GM12878 (cell line): ENCODE measurements at regions not wholly inside any gene's neighbourhood (a gene's known extent, or its start where the extent isn't known, plus 50 kb on each side); places are given as distances from the start of the nearest gene placed in this dataset.

Experiments
- ATAC-seq: fragments of 200-7000 bp; cut with Tn5 transposase; 3 replicates; pipeline ENCODE4 v1.9.1; 2020; ENCODE audit warnings: mild to moderate bottlenecking, moderate library complexity
- BruUV-seq: library from RNA; stranded (reverse); fragments of 400-500 nt; replicated peaks from 2 replicates; lab custom pipeline; 2021; lab: Mats Ljungman, UMichigan
- CTCF ChIA-PET: fragments of 300-600 bp; sonication (Branson Sonifier 250); formaldehyde crosslinking; extraction: SDS; loops from one replicate; lab custom pipeline; 2021; ENCODE audit warnings: inconsistent platforms; lab: Yijun Ruan, JAX
- POLR2A ChIA-PET: fragments of 350-600 bp; formaldehyde crosslinking; extraction: SDS; loops from one replicate; lab custom pipeline; 2021; ENCODE audit warnings: inconsistent platforms; lab: Charles Lee
- RAD21 ChIA-PET: fragments of 300-600 bp; sonication (Branson Sonifier 250); formaldehyde crosslinking; loops from one replicate; lab custom pipeline; 2023; ENCODE audit warnings: antibody characterized with exemption; ENCODE audit not compliant: unreplicated experiment; lab: Charles Lee
- SMC1A ChIA-PET: fragments of 300-600 bp; sonication (Branson Sonifier 250); formaldehyde crosslinking; loops from one replicate; lab custom pipeline; 2023; ENCODE audit not compliant: unreplicated experiment, uncharacterized antibody; lab: Charles Lee
- DNase-seq: peaks from one replicate; pipeline ENCODE4 v3.0.0-alpha.2; 2011; ENCODE audit warnings: low read depth, low spot score
- FAIRE-seq: peaks from 3 replicates; lab custom pipeline; 2011; peaks lifted over from hg19 to GRCh38; lab: Jason Lieb, UNC
- H2AFZ ChIP-seq: 2 replicates; pipeline ENCODE4 v1.6.0; 2011; ENCODE audit warnings: low read depth, low read length, control low read depth; ENCODE audit not compliant: control insufficient read depth
- H3K27ac ChIP-seq: 2 replicates; pipeline ENCODE4 v1.5.1; 2011; ENCODE audit warnings: control low read depth; ENCODE audit not compliant: control insufficient read depth, insufficient read depth
- H3K27me3 ChIP-seq, 2 experiments: replicated peaks in 1 of 2; 2 replicates each; pipeline versions ENCODE4 v1.6.0 to v1.6.1; 2011; ENCODE audit warnings: low read length in 1 of 2; ENCODE audit not compliant: control insufficient read depth in 2 of 2, insufficient read depth in 2 of 2
- H3K36me3 ChIP-seq, 2 experiments: 2 replicates each; pipeline ENCODE4 v1.5.1; 2011; ENCODE audit warnings: low read length in 1 of 2; ENCODE audit not compliant: control insufficient read depth in 2 of 2, insufficient read depth in 2 of 2
- H3K4me1 ChIP-seq: 2 replicates; pipeline ENCODE4 v1.6.1; 2011; ENCODE audit warnings: mild to moderate bottlenecking, low read length, moderate library complexity, mixed read lengths; ENCODE audit not compliant: control insufficient read depth, insufficient read depth
- H3K4me2 ChIP-seq: 2 replicates; pipeline ENCODE4 v1.6.0; 2011; ENCODE audit warnings: control low read depth; ENCODE audit not compliant: control insufficient read depth, insufficient read depth
- H3K4me3 ChIP-seq: fragments of 200-600 bp; sonication (generic); 2 replicates; pipeline ENCODE4 v1.5.1; 2016
- H3K79me2 ChIP-seq: 2 replicates; pipeline ENCODE4 v1.6.0; 2011; ENCODE audit warnings: low read length; ENCODE audit not compliant: control insufficient read depth, insufficient read depth
- H3K9ac ChIP-seq: 2 replicates; pipeline ENCODE4 v1.8.0; 2011; ENCODE audit warnings: low read length, control low read depth, mixed read lengths; ENCODE audit not compliant: control insufficient read depth, insufficient read depth
- H3K9me3 ChIP-seq: replicated peaks from 3 replicates; pipeline ENCODE4 v1.5.1; 2011; ENCODE audit warnings: mild to moderate bottlenecking, low read length; ENCODE audit not compliant: control insufficient read depth, insufficient read depth
- H4K20me1 ChIP-seq: 2 replicates; pipeline ENCODE4 v1.6.0; 2011; ENCODE audit not compliant: control insufficient read depth, insufficient read depth
- BHLHE40 ChIP-seq, 2 experiments: fragments of 450-650 bp in 1 of 2; IDR thresholded peaks; 2 replicates each; pipeline ENCODE4 v1.6.1; 2011 to 2017; ENCODE audit warnings: low read depth in 2 of 2, borderline replicate concordance in 1 of 2, improper control_type of control experiment in 1 of 2, low read length in 1 of 2, mild to moderate bottlenecking in 1 of 2
- CBX3 ChIP-seq: fragments of 200-600 bp; sonication (generic); IDR thresholded peaks from 2 replicates; pipeline ENCODE4 v1.6.1; 2016; ENCODE audit warnings: low read depth, borderline replicate concordance
- ETV6 ChIP-seq, 2 experiments: fragments of 450-650 bp in 1 of 2; IDR thresholded peaks in 1 of 2; conservative IDR thresholded peaks in 1 of 2; 2 replicates each; pipeline ENCODE4 v1.6.1; 2014; ENCODE audit warnings: antibody characterized with exemption in 1 of 2, borderline replicate concordance in 1 of 2, low read depth in 1 of 2, mild to moderate bottlenecking in 1 of 2, moderate library complexity in 1 of 2
- JUND ChIP-seq: IDR thresholded peaks from 2 replicates; pipeline ENCODE4 v1.6.1; 2012; ENCODE audit warnings: low read depth, mild to moderate bottlenecking, low read length, improper control_type of control experiment, moderate library complexity
- NBN ChIP-seq: fragments of 450-650 bp; IDR thresholded peaks from 2 replicates; pipeline ENCODE4 v1.6.1; 2016
- SMAD5 ChIP-seq: IDR thresholded peaks from 2 replicates; pipeline ENCODE4 v1.6.1; 2016; ENCODE audit warnings: antibody characterized with exemption, low read depth
- STAT3 ChIP-seq: IDR thresholded peaks from 2 replicates; pipeline ENCODE4 v1.6.1; 2011; ENCODE audit warnings: low read depth, low read length, improper control_type of control experiment
- YY1 ChIP-seq: IDR thresholded peaks from 2 replicates; pipeline ENCODE4 v1.6.1; 2011; ENCODE audit warnings: low read depth, mild to moderate bottlenecking, low read length
- ZNF384 ChIP-seq: IDR thresholded peaks from 2 replicates; pipeline ENCODE4 v1.6.1; 2012; ENCODE audit warnings: low read depth, mild to moderate bottlenecking, low read length, improper control_type of control experiment, borderline replicate concordance
- WGBS: methylation state at CpG from one replicate; pipeline ENCODE4 v1.1.6; 2016; ENCODE audit warnings: low lambda C conversion rate; ENCODE audit not compliant: insufficient replicate concordance, insufficient coverage; ENCODE audit errors: missing lambda C conversion rate; 5-methylcytosine and 5-hydroxymethylcytosine counted together
- in situ Hi-C: fragments of 300-500 bp; cut with MboI; formaldehyde crosslinking; loops from 9 replicates; pipeline ENCODE4 v1.14.3; 2018; ENCODE audit warnings: mixed read lengths
- intact Hi-C: fragments of 100-400 bp; cut with micrococcal nuclease; formaldehyde crosslinking; loops from one replicate; pipeline ENCODE4 v1.14.2; 2022; ENCODE audit not compliant: unreplicated experiment
- TF ChIP-seq, protein P1 (sequence below): IDR thresholded peaks from 2 replicates; pipeline ENCODE4 v1.6.1; 2011; ENCODE audit warnings: mild to moderate bottlenecking, low read depth, low read length, moderate library complexity; ENCODE audit not compliant: insufficient replicate concordance

DNA sequence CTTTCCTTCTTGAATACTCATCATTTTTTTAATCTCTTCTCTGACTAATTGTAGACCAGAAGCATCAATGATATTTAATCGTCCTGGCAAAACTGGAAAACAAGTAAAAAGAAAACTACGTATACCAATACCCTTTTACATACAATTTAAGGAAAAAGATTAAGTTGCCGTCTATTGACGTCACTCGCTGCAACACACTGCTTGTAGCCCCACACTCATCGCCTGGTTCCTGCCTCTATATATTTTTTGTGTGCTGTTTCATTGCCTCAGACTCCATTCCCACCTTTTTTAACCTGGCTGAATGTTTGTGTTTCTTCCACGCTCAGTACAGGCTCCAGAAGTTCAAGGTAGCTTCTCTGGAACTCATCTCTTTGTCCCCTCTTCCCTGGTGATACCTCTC lies 536.2 kb downstream of the METTL4 start (continued):
- TF ChIP-seq JUND, result no peak
- no peak for TF ChIP-seq ETV6 (conservative IDR thresholded peaks at IDR 0.05 in 1 of 2, IDR thresholded peaks at IDR 0.05 in 1 of 2; ENCODE audit: borderline replicate concordance in 1 of 2, low read depth in 1 of 2)
- TF ChIP-seq, all 136 proteins: peak for 0

DNA sequence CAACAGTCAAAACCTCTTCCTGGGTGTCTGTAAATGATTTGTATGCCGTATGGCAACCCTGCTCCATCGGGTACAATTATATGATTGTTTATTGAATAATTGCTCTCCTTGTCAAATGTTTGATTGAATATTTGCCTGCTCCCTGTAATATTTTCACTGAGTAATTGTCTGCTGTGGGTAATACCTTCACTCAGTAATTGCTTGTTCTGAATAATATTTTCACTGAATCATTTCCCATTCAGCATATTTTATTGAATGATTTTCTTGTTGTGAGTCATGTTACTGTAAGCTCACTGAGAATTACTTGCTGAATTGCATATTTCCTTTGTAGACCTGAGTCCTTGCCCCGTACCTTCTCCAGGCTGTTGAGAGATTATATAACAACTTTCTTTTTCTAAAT lies 535.2 kb downstream of the METTL4 start:
- 21% methylated on average over 3 of the region's 3 CpGs for WGBS
- ATAC-seq (no peak), FAIRE-seq (no peak), DNase-seq (no peak)
- intact Hi-C loops (no loop called here), in situ Hi-C loops (no loop called here)
- Histone ChIP-seq H3K36me3 (no peaks in the 10 kb centered on the region), H3K27me3 (no peaks in the 10 kb centered on the region), H3K27ac (no peak overlapping the region), H3K4me1 (no peaks in the 10 kb centered on the region), H3K9ac (no peak overlapping the region), H3K4me3 (no peak overlapping the region), H2AFZ (no peak overlapping the region), H3K9me3 (no peaks in the 10 kb centered on the region), H3K4me2 (no peak overlapping the region), H4K20me1 (no peaks in the 10 kb centered on the region), H3K79me2 (no peaks in the 10 kb centered on the region)
- TF ChIP-seq YY1 (no peak), NBN (no peak), SMAD5 (no peak), BHLHE40 (IDR thresholded peaks at IDR 0.05; ENCODE audit: borderline replicate concordance in 1 of 2, low read depth in 2 of 2, low read length in 1 of 2) (no peak), ZNF384 (no peak), CBX3 (no peak), STAT3 (no peak)
- TF ChIP-seq, protein P1, sequence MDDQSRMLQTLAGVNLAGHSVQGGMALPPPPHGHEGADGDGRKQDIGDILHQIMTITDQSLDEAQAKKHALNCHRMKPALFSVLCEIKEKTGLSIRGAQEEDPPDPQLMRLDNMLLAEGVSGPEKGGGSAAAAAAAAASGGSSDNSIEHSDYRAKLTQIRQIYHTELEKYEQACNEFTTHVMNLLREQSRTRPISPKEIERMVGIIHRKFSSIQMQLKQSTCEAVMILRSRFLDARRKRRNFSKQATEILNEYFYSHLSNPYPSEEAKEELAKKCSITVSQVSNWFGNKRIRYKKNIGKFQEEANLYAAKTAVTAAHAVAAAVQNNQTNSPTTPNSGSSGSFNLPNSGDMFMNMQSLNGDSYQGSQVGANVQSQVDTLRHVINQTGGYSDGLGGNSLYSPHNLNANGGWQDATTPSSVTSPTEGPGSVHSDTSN, result no peak
- ChIA-PET RAD21 (no interaction called here), CTCF (interaction anchor here (0.9 kb wide), 1 partner anchor 68 kb away, joined by 3 read pairs; no protein-coding TSS in a partner anchor), POLR2A (no interaction called here), SMC1A (interaction anchor here (0.6 kb wide), 1 partner anchor 217 kb away, joined by 3 read pairs; no protein-coding TSS in a partner anchor)
- no TSS peak for BruUV-seq
